MCF 10A (cell line): ENCODE measurements at regions not wholly inside any gene's neighbourhood (a gene's known extent, or its start where the extent isn't known, plus 50 kb on each side); places are given as distances from the start of the nearest gene placed in this dataset.

Experiments
- BruUV-seq: library from RNA; stranded (reverse); fragments of 400-500 nt; replicated peaks from 2 replicates; lab custom pipeline; 2021; lab: Mats Ljungman, UMichigan
- CTCF ChIA-PET: fragments of 300-600 bp; sonication (Branson Sonifier 250); formaldehyde crosslinking; extraction: SDS; loops from one replicate; lab custom pipeline; 2021; ENCODE audit warnings: antibody characterized with exemption, inconsistent platforms; lab: Yijun Ruan, JAX
- POLR2A ChIA-PET: fragments of 300-600, 350-650 bp; sonication (Branson Sonifier 250); formaldehyde crosslinking; extraction: SDS; loops from one replicate; lab custom pipeline; 2020; ENCODE audit warnings: antibody characterized with exemption, inconsistent platforms; lab: Yijun Ruan, JAX
- DNase-seq: peaks from one replicate; pipeline ENCODE4 v3.0.0-alpha.2; 2018; ENCODE audit not compliant: unreplicated experiment
- H3K27ac Mint-ChIP-seq: one replicate; pipeline ENCODE4 v1.8.0; 2022; ENCODE audit warnings: mild to moderate bottlenecking, low read depth, mixed read lengths; ENCODE audit not compliant: unreplicated experiment
- H3K27me3 Mint-ChIP-seq: one replicate; pipeline ENCODE4 v1.8.0; 2022; ENCODE audit warnings: mixed read lengths; ENCODE audit not compliant: insufficient read depth, unreplicated experiment
- H3K36me3 Mint-ChIP-seq: one replicate; pipeline ENCODE4 v1.8.0; 2022; ENCODE audit warnings: mild to moderate bottlenecking, moderate library complexity, mixed read lengths; ENCODE audit not compliant: insufficient read depth, unreplicated experiment
- H3K4me1 Mint-ChIP-seq: one replicate; pipeline ENCODE4 v1.8.0; 2022; ENCODE audit warnings: mixed read lengths; ENCODE audit not compliant: insufficient read depth, unreplicated experiment
- H3K4me3 Mint-ChIP-seq: one replicate; pipeline ENCODE4 v1.8.0; 2022; ENCODE audit warnings: mild to moderate bottlenecking, moderate library complexity, mixed read lengths; ENCODE audit not compliant: unreplicated experiment
- H3K9me3 Mint-ChIP-seq: one replicate; pipeline ENCODE4 v1.8.0; 2022; ENCODE audit warnings: mixed read lengths; ENCODE audit not compliant: unreplicated experiment
- intact Hi-C: fragments of 100-400 bp; cut with micrococcal nuclease; formaldehyde crosslinking; loops from 2 replicates; pipeline ENCODE4 v1.14.1; 2022
- TF ChIP-seq, protein P1 (sequence below): fragments of 200-600 bp; IDR thresholded peaks from one replicate; pipeline ENCODE4 v1.8.0; 2022; ENCODE audit warnings: antibody characterized with exemption, mild to moderate bottlenecking; ENCODE audit not compliant: unreplicated experiment

DNA sequence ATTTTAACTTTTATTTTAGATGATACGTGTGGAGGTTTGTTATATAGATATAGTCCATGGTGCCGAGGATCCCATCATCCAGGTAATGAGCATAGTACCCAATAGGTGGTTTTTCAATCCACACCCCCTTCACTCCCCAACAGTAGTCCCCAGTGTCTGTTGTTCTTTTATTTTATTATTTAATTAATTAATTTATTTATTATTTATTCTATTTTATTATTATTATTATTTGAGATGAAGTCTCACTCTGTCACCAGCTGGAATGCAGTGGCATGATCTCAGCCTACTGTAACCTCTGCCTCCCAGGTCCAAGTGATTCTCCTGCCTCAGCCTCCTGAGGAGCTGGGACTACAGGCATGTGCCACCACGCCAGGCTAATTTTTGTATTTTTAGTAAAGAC is 2086.2 kb downstream of the PCDH9 start:
- BruUV-seq, result no TSS peak
- Mint-ChIP-seq H3K9me3 (peaks cover 8% of the 10 kb centered on the region), H3K27me3 (no peaks in the 10 kb centered on the region), H3K36me3 (no peaks in the 10 kb centered on the region), H3K4me3 (no peak overlapping the region), H3K4me1 (no peaks in the 10 kb centered on the region), H3K27ac (no peak overlapping the region)
- ChIA-PET CTCF (no interaction called here), POLR2A (no interaction called here)
- intact Hi-C loops, result no loop called here
- DNase-seq, result no peak
- TF ChIP-seq, protein P1, sequence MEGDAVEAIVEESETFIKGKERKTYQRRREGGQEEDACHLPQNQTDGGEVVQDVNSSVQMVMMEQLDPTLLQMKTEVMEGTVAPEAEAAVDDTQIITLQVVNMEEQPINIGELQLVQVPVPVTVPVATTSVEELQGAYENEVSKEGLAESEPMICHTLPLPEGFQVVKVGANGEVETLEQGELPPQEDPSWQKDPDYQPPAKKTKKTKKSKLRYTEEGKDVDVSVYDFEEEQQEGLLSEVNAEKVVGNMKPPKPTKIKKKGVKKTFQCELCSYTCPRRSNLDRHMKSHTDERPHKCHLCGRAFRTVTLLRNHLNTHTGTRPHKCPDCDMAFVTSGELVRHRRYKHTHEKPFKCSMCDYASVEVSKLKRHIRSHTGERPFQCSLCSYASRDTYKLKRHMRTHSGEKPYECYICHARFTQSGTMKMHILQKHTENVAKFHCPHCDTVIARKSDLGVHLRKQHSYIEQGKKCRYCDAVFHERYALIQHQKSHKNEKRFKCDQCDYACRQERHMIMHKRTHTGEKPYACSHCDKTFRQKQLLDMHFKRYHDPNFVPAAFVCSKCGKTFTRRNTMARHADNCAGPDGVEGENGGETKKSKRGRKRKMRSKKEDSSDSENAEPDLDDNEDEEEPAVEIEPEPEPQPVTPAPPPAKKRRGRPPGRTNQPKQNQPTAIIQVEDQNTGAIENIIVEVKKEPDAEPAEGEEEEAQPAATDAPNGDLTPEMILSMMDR, result no peak

DNA sequence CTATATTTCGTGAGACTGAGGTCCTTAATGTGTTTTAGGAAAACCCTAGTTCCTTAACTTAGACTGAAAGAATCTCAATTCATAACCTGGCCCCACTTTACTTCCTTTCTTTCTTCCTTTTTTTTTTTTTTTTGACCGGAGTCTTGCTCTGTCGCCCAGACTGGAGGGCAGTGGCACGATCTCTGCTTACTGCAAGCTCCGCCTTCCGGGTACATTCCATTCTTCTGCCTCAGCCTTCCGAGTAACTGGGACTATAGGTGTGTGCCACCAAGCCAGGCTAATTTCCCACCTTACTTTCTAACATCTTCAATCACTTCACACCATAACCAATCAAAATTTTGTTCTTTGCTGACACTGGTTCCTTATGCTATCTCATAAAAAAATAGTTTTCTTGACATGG is 2097.0 kb downstream of the PCDH9 start:
- POLR2A ChIA-PET, result no interaction called here
- Mint-ChIP-seq H3K4me1 (no peaks in the 10 kb centered on the region), H3K27ac (no peak overlapping the region), H3K4me3 (no peak overlapping the region), H3K36me3 (no peaks in the 10 kb centered on the region), H3K9me3 (no peaks in the 10 kb centered on the region), H3K27me3 (no peaks in the 10 kb centered on the region)
- BruUV-seq, result no TSS peak
- intact Hi-C loops, result no loop called here
- TF ChIP-seq, protein P1, result no peak
- CTCF ChIA-PET, result no interaction called here
- DNase-seq, result no peak

DNA sequence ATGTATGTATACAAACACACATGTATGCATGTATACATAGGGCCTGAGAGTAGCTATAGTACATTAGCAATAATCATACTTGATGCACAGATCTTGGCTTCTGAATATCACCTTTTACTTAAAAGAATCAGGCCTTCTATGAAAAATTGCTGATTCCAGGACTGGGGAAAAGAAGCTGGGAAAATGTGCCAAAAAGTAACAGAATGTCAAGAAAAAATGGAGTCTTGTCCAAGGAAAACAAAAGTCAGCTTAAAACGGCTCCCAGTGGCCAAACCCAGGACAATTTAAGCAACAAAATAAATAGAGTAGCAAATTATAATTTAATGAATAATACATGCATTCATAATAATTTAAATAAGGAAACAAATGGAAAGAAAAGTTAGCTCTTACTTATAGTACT is 2104.9 kb downstream of the PCDH9 start:
- no peak for DNase-seq
- no peaks in the 10 kb centered on the region for H3K9me3 Mint-ChIP-seq
- TF ChIP-seq, protein P1, result no peak
- intact Hi-C loops, result no loop called here
- BruUV-seq, result no TSS peak
- ChIA-PET CTCF (no interaction called here), POLR2A (no interaction called here)
- H3K4me1 Mint-ChIP-seq, result no peaks in the 10 kb centered on the region
- H3K27ac Mint-ChIP-seq, result no peak overlapping the region
- no peaks in the 10 kb centered on the region for H3K36me3 Mint-ChIP-seq
- no peak overlapping the region for H3K4me3 Mint-ChIP-seq
- no peaks in the 10 kb centered on the region for H3K27me3 Mint-ChIP-seq

DNA sequence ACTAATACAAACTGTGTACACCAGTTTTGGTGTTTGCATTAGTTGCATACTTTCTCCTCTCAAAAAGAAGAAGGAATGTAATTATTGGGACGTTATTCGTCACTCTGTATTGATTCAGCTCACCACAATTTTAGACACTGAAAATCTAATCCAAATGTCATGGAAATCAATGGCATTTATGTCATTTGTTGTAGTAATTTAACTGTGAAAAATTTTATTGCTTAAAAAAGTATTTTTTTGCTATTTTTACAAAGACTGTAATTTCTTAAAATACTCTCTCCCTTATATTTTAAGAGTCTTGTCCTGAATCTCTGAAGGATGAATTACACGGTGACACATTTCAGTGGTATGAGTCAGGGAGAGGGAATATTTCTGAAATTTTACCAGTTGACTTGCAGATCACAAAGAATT is 2117.6 kb downstream of the PCDH9 start:
- no peak for DNase-seq
- H3K27ac Mint-ChIP-seq, result no peak overlapping the region
- BruUV-seq, result no TSS peak
- no peaks in the 10 kb centered on the region for H3K4me1 Mint-ChIP-seq
- peaks cover 16% of the 10 kb centered on the region for H3K9me3 Mint-ChIP-seq
- TF ChIP-seq, protein P1, result no peak
- H3K36me3 Mint-ChIP-seq, result peaks cover 6% of the 10 kb centered on the region
- CTCF ChIA-PET, result interaction anchor here (0.7 kb wide), 1 partner anchor 68 kb away, joined by 3 read pairs; no protein-coding TSS in a partner anchor
- no peaks in the 10 kb centered on the region for H3K27me3 Mint-ChIP-seq
- intact Hi-C loops, result no loop called here
- POLR2A ChIA-PET, result no interaction called here
- no peak overlapping the region for H3K4me3 Mint-ChIP-seq
